H1 (cell line): ENCODE measurements at regions not wholly inside any gene's neighbourhood (a gene's known extent, or its start where the extent isn't known, plus 50 kb on each side); places are given as distances from the start of the nearest gene placed in this dataset.

Experiments used
- CTCF ChIA-PET: fragments of 300-600 bp; sonication (Branson Sonifier 250); formaldehyde crosslinking; loops from one replicate; lab custom pipeline; 2021; ENCODE audit not compliant: partially characterized antibody; lab: Charles Lee
- POLR2A ChIA-PET: fragments of 300-600 bp; sonication (Branson Sonifier 250); formaldehyde crosslinking; loops from one replicate; lab custom pipeline; 2021; ENCODE audit warnings: inconsistent platforms; ENCODE audit not compliant: partially characterized antibody; lab: Charles Lee
- DNase-seq, 2 experiments: peaks; one replicate each; pipeline versions ENCODE4 v3.0.0 to v3.0.0-alpha.2; 2010 to 2022; ENCODE audit warnings: low spot score in 2 of 2, low read depth in 1 of 2, mixed read lengths in 1 of 2
- FAIRE-seq: peaks from 2 replicates; lab custom pipeline; 2011; peaks lifted over from hg19 to GRCh38; lab: Jason Lieb, UNC
- H2AFZ ChIP-seq: 2 replicates; pipeline ENCODE4 v1.8.1; 2012; ENCODE audit warnings: low read length, inconsistent platforms
- H2AK5ac ChIP-seq: 2 replicates; pipeline ENCODE4 v1.6.1; 2013; ENCODE audit warnings: low read depth, low read length
- H2BK120ac ChIP-seq: replicated peaks from 2 replicates; pipeline ENCODE3; 2013; ENCODE audit warnings: low read depth, low read length, inconsistent platforms
- H2BK12ac ChIP-seq: 2 replicates; pipeline ENCODE4 v1.6.1; 2013; ENCODE audit warnings: low read depth, low read length
- H2BK15ac ChIP-seq: 2 replicates; pipeline ENCODE4 v1.6.1; 2013; ENCODE audit warnings: low read length
- H2BK20ac ChIP-seq: 2 replicates; pipeline ENCODE4 v1.6.1; 2013; ENCODE audit warnings: low read length
- H2BK5ac ChIP-seq: 2 replicates; pipeline ENCODE4 v1.6.1; 2013; ENCODE audit warnings: low read depth, low read length
- H3K14ac ChIP-seq: 2 replicates; pipeline ENCODE4 v1.6.1; 2013; ENCODE audit warnings: inconsistent platforms; ENCODE audit not compliant: insufficient read length
- H3K18ac ChIP-seq: 2 replicates; pipeline ENCODE4 v1.6.1; 2013; ENCODE audit warnings: low read length; ENCODE audit errors: extremely low read depth
- H3K23ac ChIP-seq: 2 replicates; pipeline ENCODE4 v1.6.1; 2013; ENCODE audit warnings: inconsistent platforms; ENCODE audit not compliant: insufficient read length
- H3K23me2 ChIP-seq: 2 replicates; pipeline ENCODE4 v1.6.1; 2013; ENCODE audit warnings: low read depth, low read length
- H3K27ac ChIP-seq: 2 replicates; pipeline ENCODE4 v1.6.1; 2011; ENCODE audit warnings: low read depth, low read length, inconsistent platforms
- H3K27me3 ChIP-seq, 4 experiments: replicated peaks in 1 of 4; 1 replicate in 1 of 4; 2 replicates in 3 of 4; pipeline versions ENCODE4 v1.6.1 to v1.8.1; 2011 to 2013; ENCODE audit warnings: low read length in 3 of 4, mild to moderate bottlenecking in 3 of 4, inconsistent platforms in 2 of 4, mixed read lengths in 2 of 4, moderate library complexity in 1 of 4; ENCODE audit not compliant: control insufficient read depth in 3 of 4, insufficient read depth in 3 of 4; ENCODE audit errors: extremely low read depth in 1 of 4
- H3K36me3 ChIP-seq, 4 experiments: 2 replicates each; pipeline versions ENCODE4 v1.6.1 to v1.8.1; 2011 to 2013; ENCODE audit warnings: mild to moderate bottlenecking in 4 of 4, low read length in 3 of 4, moderate library complexity in 2 of 4, control low read depth in 1 of 4, inconsistent platforms in 1 of 4; ENCODE audit not compliant: insufficient read depth in 4 of 4, control insufficient read depth in 2 of 4
- H3K4ac ChIP-seq: replicated peaks from 2 replicates; pipeline ENCODE3; 2013; ENCODE audit warnings: low read length, low read depth, mixed read lengths, inconsistent platforms; ENCODE audit not compliant: insufficient read length
- H3K4me1 ChIP-seq, 4 experiments: replicated peaks in 1 of 4; 1 replicate in 1 of 4; 2 replicates in 3 of 4; pipeline versions ENCODE4 v1.6.1 to v1.8.1; 2011 to 2013; ENCODE audit warnings: low read length in 3 of 4, inconsistent platforms in 2 of 4, mixed read lengths in 1 of 4; ENCODE audit not compliant: insufficient read depth in 4 of 4, control insufficient read depth in 3 of 4
- H3K4me2 ChIP-seq, 2 experiments: 2 replicates each; pipeline versions ENCODE4 v1.6.1 to v1.8.1; 2011 to 2013; ENCODE audit warnings: low read depth in 2 of 2, low read length in 2 of 2, control low read depth in 1 of 2, inconsistent platforms in 1 of 2, mild to moderate bottlenecking in 1 of 2; ENCODE audit not compliant: insufficient read depth in 1 of 2
- H3K4me3 ChIP-seq, 4 experiments: fragments of 200-600, 300-600 bp in 1 of 4; sonication (generic), shearing (Covaris generic), sonication (Bioruptor Twin) in 1 of 4; 2 replicates each; pipeline versions ENCODE4 v1.5.1 to v1.8.1; 2011 to 2016; ENCODE audit warnings: low read length in 4 of 4, low read depth in 3 of 4, control low read depth in 2 of 4, inconsistent platforms in 2 of 4, mild to moderate bottlenecking in 2 of 4, mixed read lengths in 1 of 4, moderate library complexity in 1 of 4; ENCODE audit not compliant: insufficient read depth in 2 of 4; ENCODE audit errors: extremely low read depth in 1 of 4
- H3K56ac ChIP-seq: replicated peaks from 2 replicates; pipeline ENCODE3; 2013; ENCODE audit warnings: low read depth, mild to moderate bottlenecking, mixed read lengths, low read length, inconsistent platforms; ENCODE audit not compliant: insufficient read length
- H3K79me1 ChIP-seq: 2 replicates; pipeline ENCODE4 v1.6.1; 2013; ENCODE audit warnings: low read depth, low read length, control low read depth
- H3K79me2 ChIP-seq, 2 experiments: 2 replicates each; pipeline versions ENCODE4 v1.6.1 to v1.8.1; 2012 to 2013; ENCODE audit warnings: low read length in 2 of 2, mild to moderate bottlenecking in 2 of 2, inconsistent platforms in 1 of 2; ENCODE audit not compliant: insufficient read depth in 2 of 2, control insufficient read depth in 1 of 2
- H3K9ac ChIP-seq, 4 experiments: replicated peaks in 1 of 4; 1 replicate in 1 of 4; 2 replicates in 3 of 4; pipeline versions ENCODE4 v1.6.1 to v1.8.1; 2011 to 2013; ENCODE audit warnings: low read depth in 3 of 4, low read length in 3 of 4, control low read depth in 2 of 4, mild to moderate bottlenecking in 2 of 4, moderate library complexity in 2 of 4, inconsistent platforms in 1 of 4; ENCODE audit errors: extremely low read depth in 1 of 4
- H3K9me3 ChIP-seq, 2 experiments: 2 replicates each; pipeline versions ENCODE4 v1.6.1 to v1.8.1; 2012 to 2013; ENCODE audit warnings: mild to moderate bottlenecking in 2 of 2, moderate library complexity in 2 of 2, control low read depth in 1 of 2, inconsistent platforms in 1 of 2, low read depth in 1 of 2, low read length in 1 of 2, mixed read lengths in 1 of 2; ENCODE audit not compliant: insufficient read depth in 2 of 2
- H4K20me1 ChIP-seq, 2 experiments: replicated peaks in 1 of 2; 2 replicates each; pipeline versions ENCODE3 to v1.8.1; 2011 to 2013; ENCODE audit warnings: inconsistent platforms in 2 of 2, low read length in 2 of 2, mild to moderate bottlenecking in 1 of 2; ENCODE audit not compliant: insufficient read depth in 2 of 2, control insufficient read depth in 1 of 2
- H4K5ac ChIP-seq: 2 replicates; pipeline ENCODE4 v1.6.1; 2013; ENCODE audit warnings: low read length, low read depth, mixed read lengths, inconsistent platforms; ENCODE audit not compliant: insufficient read length
- H4K8ac ChIP-seq: 2 replicates; pipeline ENCODE4 v1.8.0; 2013; ENCODE audit warnings: mild to moderate bottlenecking, moderate library complexity, low read length, inconsistent platforms; ENCODE audit not compliant: insufficient read depth; ENCODE audit errors: extremely low read depth
- H4K91ac ChIP-seq: replicated peaks from 2 replicates; pipeline ENCODE3; 2013; ENCODE audit warnings: low read length, mixed read lengths, inconsistent platforms; ENCODE audit not compliant: insufficient read length
- BCL11A ChIP-seq, 2 experiments: IDR thresholded peaks; one replicate each; pipeline ENCODE4 v1.6.1; 2011; ENCODE audit warnings: low read depth in 2 of 2, low read length in 2 of 2, mild to moderate bottlenecking in 2 of 2
- CBX8 ChIP-seq: fragments of 300-800, 300-1000 bp; sonication (generic); IDR thresholded peaks from 2 replicates; pipeline ENCODE4 v1.7.1; 2016; ENCODE audit warnings: low read depth, low read length, borderline replicate concordance
- CEBPB ChIP-seq: IDR thresholded peaks from 2 replicates; pipeline ENCODE4 v1.6.1; 2012; ENCODE audit warnings: low read depth, low read length
- FOSL1 ChIP-seq: IDR thresholded peaks from 2 replicates; pipeline ENCODE4 v1.6.1; 2011; ENCODE audit warnings: mild to moderate bottlenecking, low read depth, low read length, moderate library complexity; ENCODE audit not compliant: insufficient read depth
- GTF2F1 ChIP-seq: IDR thresholded peaks from 2 replicates; pipeline ENCODE4 v1.6.1; 2012; ENCODE audit warnings: low read depth, low read length, improper control_type of control experiment, borderline replicate concordance
- KDM4A ChIP-seq: IDR thresholded peaks from one replicate; pipeline ENCODE4 v1.7.1; 2012; ENCODE audit warnings: low read depth, mild to moderate bottlenecking, moderate library complexity, low read length, inconsistent platforms; ENCODE audit not compliant: severe bottlenecking
- MAFK ChIP-seq: IDR thresholded peaks from 2 replicates; pipeline ENCODE4 v1.6.1; 2012; ENCODE audit warnings: low read depth, mild to moderate bottlenecking, improper control_type of control experiment, low read length
- MAX ChIP-seq: IDR thresholded peaks from 2 replicates; pipeline ENCODE4 v1.6.1; 2012; ENCODE audit warnings: inconsistent platforms
- NANOG ChIP-seq: IDR thresholded peaks from 2 replicates; pipeline ENCODE4 v1.6.1; 2011; ENCODE audit warnings: low read length, low read depth, mild to moderate bottlenecking, inconsistent platforms; ENCODE audit not compliant: insufficient read depth, poor library complexity, severe bottlenecking
- SIN3A ChIP-seq, 2 experiments: IDR thresholded peaks in 1 of 2; conservative IDR thresholded peaks in 1 of 2; 2 replicates each; pipeline ENCODE4 v1.6.1; 2011 to 2012; ENCODE audit warnings: low read length in 2 of 2, improper control_type of control experiment in 1 of 2, low read depth in 1 of 2, mild to moderate bottlenecking in 1 of 2
- SIRT6 ChIP-seq: IDR thresholded peaks from one replicate; pipeline ENCODE4 v1.7.1; 2012; ENCODE audit warnings: low read length, inconsistent platforms
- SP1 ChIP-seq: IDR thresholded peaks from 2 replicates; pipeline ENCODE4 v1.6.1; 2011; ENCODE audit warnings: low read depth, low read length
- SUZ12 ChIP-seq: fragments of 200-600 bp; sonication (generic); IDR thresholded peaks from 2 replicates; pipeline ENCODE4 v1.6.1; 2012; ENCODE audit warnings: mild to moderate bottlenecking, inconsistent platforms, low read length, moderate library complexity, mixed read lengths
- TBP ChIP-seq: IDR thresholded peaks from 2 replicates; pipeline ENCODE4 v1.6.1; 2011; ENCODE audit warnings: low read depth, low read length, improper control_type of control experiment
- TCF12 ChIP-seq: IDR thresholded peaks from 2 replicates; pipeline ENCODE4 v1.6.1; 2011; ENCODE audit warnings: low read depth, mild to moderate bottlenecking, low read length
- WGBS, 2 experiments: shearing (Covaris generic) in 1 of 2; methylation state at CpG; one replicate each; pipeline versions ENCODE4 v1.1.6 to v1.1.7; 2013 to 2015; ENCODE audit warnings: low lambda C conversion rate in 2 of 2, mixed read lengths in 2 of 2, inconsistent platforms in 1 of 2, low coverage in 1 of 2, missing lambda C conversion rate in 1 of 2; ENCODE audit not compliant: insufficient replicate concordance in 2 of 2, insufficient coverage in 1 of 2, insufficient read length in 1 of 2; ENCODE audit errors: extremely low coverage in 1 of 2, missing lambda C conversion rate in 1 of 2; 5-methylcytosine and 5-hydroxymethylcytosine counted together

- Histone ChIP-seq H3K14ac (no peak overlapping the region), H3K23me2 (peaks cover 6% of the 10 kb centered on the region; the same call in 1 of the 2 replicates), H2BK120ac (no peak overlapping the region), H3K4me3 (no peak overlapping the region), H3K4me1 (peaks cover 9 to 20% (median 16%) of the 10 kb centered on the region in 4 experiments), H2BK20ac (no peak overlapping the region), H4K8ac (no peak overlapping the region), H3K79me1 (no peaks in the 10 kb centered on the region), H3K4me2 (no peak overlapping the region), H2BK15ac (no peak overlapping the region), H2AK5ac (no peak overlapping the region), H3K56ac (no peak overlapping the region), H2BK5ac (no peak overlapping the region), H3K36me3 (no peaks in the 10 kb centered on the region), H3K9me3 (no peaks in the 10 kb centered on the region), H3K4ac (no peak overlapping the region), H4K20me1 (no peaks in the 10 kb centered on the region), H3K27me3 (peaks cover 1 to 10% (median 6%) of the 10 kb centered on the region in 4 experiments), H4K5ac (no peak overlapping the region), H3K18ac (no peak overlapping the region), H3K9ac (no peak overlapping the region), H2AFZ (no peak overlapping the region), H4K91ac (no peak overlapping the region), H3K79me2 (no peaks in the 10 kb centered on the region), H3K27ac (no peak overlapping the region), H3K23ac (no peak overlapping the region), H2BK12ac (no peak overlapping the region)
- FAIRE-seq: no peak
- DNase-seq: no peak
- ChIA-PET POLR2A (interaction anchor here (1.1 to 3.2 kb wide), 3 partner anchors 57 to 168 kb away, joined by 3 to 11 read pairs (median 4); partner anchors contain the start of genes NKIRAS1 and RPL15), CTCF (interaction anchor here (0.6 to 0.7 kb wide), 3 partner anchors 50 to 543 kb away, joined by 3 read pairs; no protein-coding TSS in a partner anchor)
- 76% methylated on average over 4 of the region's 4 CpGs; no CpG with 5 or more reads in 1 of the 2 experiments for WGBS, 2 experiments
- no peak for TF ChIP-seq MAX
- TF ChIP-seq SIN3A (conservative IDR thresholded peaks at IDR 0.05 in 1 of 2, IDR thresholded peaks at IDR 0.05 in 1 of 2; ENCODE audit: low read depth in 1 of 2, low read length in 2 of 2): no peak
- TF ChIP-seq SUZ12: no peak
- TF ChIP-seq TCF12: no peak
- no peak for TF ChIP-seq GTF2F1
- TF ChIP-seq KDM4A: no peak
- no peak for TF ChIP-seq CBX8
- TF ChIP-seq MAFK: no peak
- no peak for TF ChIP-seq FOSL1
- TF ChIP-seq SP1: no peak
- no peak for TF ChIP-seq TBP
- TF ChIP-seq BCL11A (IDR thresholded peaks at IDR 0.05; ENCODE audit: low read depth in 2 of 2, low read length in 2 of 2): no peak
- no peak for TF ChIP-seq CEBPB
- no peak for TF ChIP-seq SIRT6
- no peak for TF ChIP-seq NANOG
These were observed 56.1 kb upstream of the UBE2E1 start for GRCh38 chr3:23749609-23750008.
